CD14-positive monocyte (primary cell): ENCODE measurements at regions not wholly inside any gene's neighbourhood (a gene's known extent, or its start where the extent isn't known, plus 50 kb on each side); places are given as distances from the start of the nearest gene placed in this dataset.

Source experiments
- DNase-seq, 3 donors: peaks; one replicate each; pipeline ENCODE4 v3.0.0-alpha.2; 2011 to 2022
- H2AFZ ChIP-seq: 2 replicates; pipeline ENCODE4 v1.6.0; 2012; ENCODE audit warnings: mild to moderate bottlenecking, low read depth, low read length, inconsistent platforms; ENCODE audit not compliant: insufficient read depth, poor library complexity, severe bottlenecking
- H3K27ac ChIP-seq, 2 donors: 1 replicate in 1 of 2; 2 replicates in 1 of 2; pipeline ENCODE4 v1.5.1; 2012 to 2013; ENCODE audit warnings: low read length in 2 of 2, control low read depth in 1 of 2, inconsistent platforms in 1 of 2, low read depth in 1 of 2, mild to moderate bottlenecking in 1 of 2
- H3K27me3 ChIP-seq, 2 donors: one replicate each; pipeline versions ENCODE4 v1.6.0 to v1.6.1; 2011 to 2013; ENCODE audit warnings: low read length in 2 of 2; ENCODE audit not compliant: control insufficient read depth in 2 of 2, insufficient read depth in 2 of 2
- H3K36me3 ChIP-seq, 2 donors: replicated peaks in 1 of 2; 1 replicate in 1 of 2; 2 replicates in 1 of 2; pipeline versions ENCODE4 v1.5.1 to v1.6.1; 2012 to 2013; ENCODE audit warnings: low read length in 2 of 2, control low read depth in 1 of 2, inconsistent platforms in 1 of 2, mild to moderate bottlenecking in 1 of 2; ENCODE audit not compliant: insufficient read depth in 2 of 2, control insufficient read depth in 1 of 2
- H3K4me1 ChIP-seq, 2 donors: 1 replicate in 1 of 2; 2 replicates in 1 of 2; pipeline versions ENCODE4 v1.5.1 to v1.6.1; 2012 to 2013; ENCODE audit warnings: low read length in 2 of 2, control low read depth in 1 of 2, inconsistent platforms in 1 of 2, mild to moderate bottlenecking in 1 of 2, moderate library complexity in 1 of 2; ENCODE audit not compliant: insufficient read depth in 2 of 2, control insufficient read depth in 1 of 2
- H3K4me2 ChIP-seq: replicated peaks from 2 replicates; pipeline ENCODE3; 2012; ENCODE audit warnings: low read length, moderate library complexity, mild to moderate bottlenecking; ENCODE audit not compliant: poor library complexity, severe bottlenecking; ENCODE audit errors: extremely low read depth
- H3K4me3 ChIP-seq, 3 experiments: fragments of 200-600 bp in 1 of 3; sonication (generic) in 1 of 3; replicated peaks in 1 of 3; 1 replicate in 2 of 3; 2 replicates in 1 of 3; pipeline ENCODE4 v1.5.1; 2011 to 2013; ENCODE audit warnings: low read length in 3 of 3, mild to moderate bottlenecking in 3 of 3, control low read depth in 2 of 3, low read depth in 2 of 3, inconsistent platforms in 1 of 3, moderate library complexity in 1 of 3
- H3K79me2 ChIP-seq: 2 replicates; pipeline ENCODE4 v1.6.0; 2012; ENCODE audit warnings: mild to moderate bottlenecking, control low read depth, inconsistent platforms, low read length, moderate library complexity; ENCODE audit not compliant: insufficient read depth
- H3K9ac ChIP-seq: 2 replicates; pipeline ENCODE4 v1.6.0; 2017; ENCODE audit warnings: low read length, mild to moderate bottlenecking; ENCODE audit not compliant: insufficient read depth, poor library complexity, severe bottlenecking
- H3K9me3 ChIP-seq, 2 donors: replicated peaks in 1 of 2; 1 replicate in 1 of 2; 2 replicates in 1 of 2; pipeline versions ENCODE4 v1.5.1 to v1.6.1; 2012 to 2013; ENCODE audit warnings: low read length in 2 of 2, control low read depth in 1 of 2; ENCODE audit not compliant: control insufficient read depth in 1 of 2, insufficient read depth in 1 of 2
- H4K20me1 ChIP-seq: 2 replicates; pipeline ENCODE4 v1.6.0; 2012; ENCODE audit warnings: mild to moderate bottlenecking, low read length, control low read depth, moderate library complexity; ENCODE audit not compliant: insufficient read depth
- H3K27ac Mint-ChIP-seq, 7 donors: one replicate each; pipeline ENCODE4 v1.8.0; 2020; ENCODE audit warnings: mild to moderate bottlenecking in 7 of 7, mixed read lengths in 7 of 7, moderate library complexity in 6 of 7, inconsistent platforms in 2 of 7
- H3K27me3 Mint-ChIP-seq, 3 donors: one replicate each; pipeline ENCODE4 v1.8.0; 2021 to 2022; ENCODE audit warnings: low read depth in 3 of 3, mild to moderate bottlenecking in 3 of 3, mixed read lengths in 3 of 3, moderate library complexity in 3 of 3, inconsistent platforms in 1 of 3
- H3K36me3 Mint-ChIP-seq, 2 donors: one replicate each; pipeline ENCODE4 v1.8.0; 2020; ENCODE audit warnings: mixed read lengths in 2 of 2, inconsistent platforms in 1 of 2, mild to moderate bottlenecking in 1 of 2
- H3K4me1 Mint-ChIP-seq: one replicate; pipeline ENCODE4 v1.8.0; 2020; ENCODE audit warnings: mild to moderate bottlenecking, mixed read lengths
- H3K4me3 Mint-ChIP-seq, 2 donors: one replicate each; pipeline ENCODE4 v1.8.0; 2020; ENCODE audit warnings: mild to moderate bottlenecking in 2 of 2, mixed read lengths in 2 of 2, moderate library complexity in 1 of 2
- H3K9me3 Mint-ChIP-seq, 7 donors: one replicate each; pipeline ENCODE4 v1.8.0; 2020 to 2022; ENCODE audit warnings: mixed read lengths in 7 of 7, mild to moderate bottlenecking in 6 of 7, moderate library complexity in 6 of 7, inconsistent platforms in 2 of 7
- CTCF ChIP-seq: fragments of 200-600 bp; IDR thresholded peaks from one replicate; pipeline ENCODE4 v1.8.0; 2022; ENCODE audit warnings: antibody characterized with exemption, mild to moderate bottlenecking
- WGBS: methylation state at CpG from one replicate; pipeline ENCODE4 v1.1.5; 2013; ENCODE audit warnings: missing lambda C conversion rate; ENCODE audit not compliant: insufficient coverage; 5-methylcytosine and 5-hydroxymethylcytosine counted together
- intact Hi-C, 2 donors: fragments of 100-400 bp; cut with micrococcal nuclease; formaldehyde crosslinking; loops; one replicate each; pipeline versions ENCODE4 v1.15.0 to v1.15.1; 2023

DNA sequence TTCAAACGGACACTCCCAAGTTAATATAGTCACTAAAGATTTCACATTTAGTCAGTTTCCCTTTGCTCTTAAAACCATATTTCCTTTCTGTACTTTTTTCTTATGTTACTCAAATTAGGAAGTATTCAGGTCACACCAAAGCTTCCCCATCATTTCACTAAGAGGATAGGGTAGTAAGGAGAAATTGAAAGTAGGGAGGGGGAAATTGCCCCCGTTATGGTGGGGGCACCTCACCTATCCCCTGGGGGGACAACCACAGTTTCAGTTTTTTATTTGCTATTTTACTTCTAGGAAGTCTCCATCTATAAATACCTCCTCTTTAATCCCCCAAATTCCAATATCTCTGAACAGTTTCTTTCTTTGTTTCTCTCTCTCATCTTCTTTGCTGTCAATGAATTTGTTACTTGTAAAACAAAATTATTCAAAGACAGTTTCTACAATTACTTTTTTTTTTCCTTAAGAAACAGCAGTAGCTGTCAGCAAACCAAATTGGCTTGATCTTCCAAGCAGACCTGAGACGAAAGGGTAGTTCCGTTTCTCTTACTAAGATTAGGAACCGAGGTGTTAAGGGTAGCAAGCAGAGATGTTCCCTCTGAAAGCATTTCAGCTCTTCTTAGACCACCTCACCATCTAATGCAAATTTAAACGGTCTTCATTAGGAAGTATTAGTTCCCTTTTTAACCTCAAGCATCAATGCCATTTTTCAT, 160.2 kb upstream of the KLF3 start:
- Histone ChIP-seq H3K4me1 (peaks cover 9 to 11% of the 10 kb centered on the region in 2 donors), H3K9ac (no peak overlapping the region)
- peaks cover 0 to 3% (median 2%) of the 10 kb centered on the region in 3 donors for H3K27me3 Mint-ChIP-seq

DNA sequence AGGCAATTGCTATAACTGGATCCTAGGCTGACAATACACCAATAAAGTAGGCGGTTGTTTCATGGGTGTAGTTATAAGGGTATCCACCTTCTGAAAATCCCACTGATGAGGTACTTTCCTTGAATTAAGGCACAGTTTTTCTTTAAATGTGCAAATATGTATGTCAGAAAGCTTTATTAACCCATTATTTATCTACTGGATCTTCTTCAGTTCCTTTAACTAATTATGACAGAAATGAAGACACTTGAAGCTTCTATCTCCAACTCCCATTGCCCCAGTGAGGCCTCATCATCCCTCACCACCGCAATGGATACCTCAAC, 159.6 kb upstream of the KLF3 start:
- Histone ChIP-seq H3K4me2 (peak overlapping the region; percentile 5), H3K4me3 (no peak overlapping the region), H3K27me3 (no peaks in the 10 kb centered on the region), H2AFZ (no peak overlapping the region), H3K9me3 (no peaks in the 10 kb centered on the region), H3K9ac (no peak overlapping the region), H3K79me2 (no peaks in the 10 kb centered on the region), H3K4me1 (peaks cover 9 to 11% of the 10 kb centered on the region in 2 donors), H3K36me3 (no peaks in the 10 kb centered on the region), H4K20me1 (no peaks in the 10 kb centered on the region), H3K27ac (no peak overlapping the region)
- Mint-ChIP-seq H3K9me3 (peaks cover 0 to 2% (median 0%) of the 10 kb centered on the region in 7 donors), H3K27ac (no peak overlapping the region), H3K4me1 (peaks cover 20% of the 10 kb centered on the region), H3K36me3 (no peaks in the 10 kb centered on the region), H3K27me3 (peaks cover 0 to 3% (median 2%) of the 10 kb centered on the region in 3 donors), H3K4me3 (no peak overlapping the region)
- no peak for DNase-seq
- no peak for TF ChIP-seq CTCF
- 100% methylated on average over 1 of the region's 2 CpGs for WGBS
- intact Hi-C loops = no loop called here

More for the DNA sequence above, 160.2 kb upstream of the KLF3 start:
- Mint-ChIP-seq H3K4me1 (peaks cover 20% of the 10 kb centered on the region), H3K9me3 (peaks cover 0 to 2% (median 0%) of the 10 kb centered on the region in 7 donors), H3K27ac (no peak overlapping the region), H3K4me3 (no peak overlapping the region), H3K36me3 (no peaks in the 10 kb centered on the region)
- H3K36me3 ChIP-seq = no peaks in the 10 kb centered on the region
- no peak for DNase-seq
- no peak for TF ChIP-seq CTCF
- no peak overlapping the region for H3K27ac ChIP-seq
- no peaks in the 10 kb centered on the region for H3K79me2 ChIP-seq
- intact Hi-C loops = no loop called here
- no peaks in the 10 kb centered on the region for H3K27me3 ChIP-seq
- H2AFZ ChIP-seq = peak overlapping the region; percentile 5
- H3K4me3 ChIP-seq = no peak overlapping the region
- no peaks in the 10 kb centered on the region for H4K20me1 ChIP-seq
- no peaks in the 10 kb centered on the region for H3K9me3 ChIP-seq
- WGBS = 100% methylated on average over 1 of the region's 6 CpGs
- peak overlapping the region; percentile 5 for H3K4me2 ChIP-seq
